H1 (cell line): ENCODE measurements at regions not wholly inside any gene's neighbourhood (a gene's known extent, or its start where the extent isn't known, plus 50 kb on each side); places are given as distances from the start of the nearest gene placed in this dataset.

Source experiments
- CTCF ChIA-PET: fragments of 300-600 bp; sonication (Branson Sonifier 250); formaldehyde crosslinking; loops from one replicate; lab custom pipeline; 2021; ENCODE audit not compliant: partially characterized antibody; lab: Charles Lee
- POLR2A ChIA-PET: fragments of 300-600 bp; sonication (Branson Sonifier 250); formaldehyde crosslinking; loops from one replicate; lab custom pipeline; 2021; ENCODE audit warnings: inconsistent platforms; ENCODE audit not compliant: partially characterized antibody; lab: Charles Lee
- DNase-seq, 2 experiments: peaks; one replicate each; pipeline versions ENCODE4 v3.0.0 to v3.0.0-alpha.2; 2010 to 2022; ENCODE audit warnings: low spot score in 2 of 2, low read depth in 1 of 2, mixed read lengths in 1 of 2
- FAIRE-seq: peaks from 2 replicates; lab custom pipeline; 2011; peaks lifted over from hg19 to GRCh38; lab: Jason Lieb, UNC
- H2AFZ ChIP-seq: 2 replicates; pipeline ENCODE4 v1.8.1; 2012; ENCODE audit warnings: low read length, inconsistent platforms
- H2AK5ac ChIP-seq: 2 replicates; pipeline ENCODE4 v1.6.1; 2013; ENCODE audit warnings: low read depth, low read length
- H2BK120ac ChIP-seq: replicated peaks from 2 replicates; pipeline ENCODE3; 2013; ENCODE audit warnings: low read depth, low read length, inconsistent platforms
- H2BK12ac ChIP-seq: 2 replicates; pipeline ENCODE4 v1.6.1; 2013; ENCODE audit warnings: low read depth, low read length
- H2BK15ac ChIP-seq: 2 replicates; pipeline ENCODE4 v1.6.1; 2013; ENCODE audit warnings: low read length
- H2BK20ac ChIP-seq: 2 replicates; pipeline ENCODE4 v1.6.1; 2013; ENCODE audit warnings: low read length
- H2BK5ac ChIP-seq: 2 replicates; pipeline ENCODE4 v1.6.1; 2013; ENCODE audit warnings: low read depth, low read length
- H3K14ac ChIP-seq: 2 replicates; pipeline ENCODE4 v1.6.1; 2013; ENCODE audit warnings: inconsistent platforms; ENCODE audit not compliant: insufficient read length
- H3K18ac ChIP-seq: 2 replicates; pipeline ENCODE4 v1.6.1; 2013; ENCODE audit warnings: low read length; ENCODE audit errors: extremely low read depth
- H3K23ac ChIP-seq: 2 replicates; pipeline ENCODE4 v1.6.1; 2013; ENCODE audit warnings: inconsistent platforms; ENCODE audit not compliant: insufficient read length
- H3K23me2 ChIP-seq: 2 replicates; pipeline ENCODE4 v1.6.1; 2013; ENCODE audit warnings: low read depth, low read length
- H3K27ac ChIP-seq: 2 replicates; pipeline ENCODE4 v1.6.1; 2011; ENCODE audit warnings: low read depth, low read length, inconsistent platforms
- H3K27me3 ChIP-seq, 4 experiments: replicated peaks in 1 of 4; 1 replicate in 1 of 4; 2 replicates in 3 of 4; pipeline versions ENCODE4 v1.6.1 to v1.8.1; 2011 to 2013; ENCODE audit warnings: low read length in 3 of 4, mild to moderate bottlenecking in 3 of 4, inconsistent platforms in 2 of 4, mixed read lengths in 2 of 4, moderate library complexity in 1 of 4; ENCODE audit not compliant: control insufficient read depth in 3 of 4, insufficient read depth in 3 of 4; ENCODE audit errors: extremely low read depth in 1 of 4
- H3K36me3 ChIP-seq, 4 experiments: 2 replicates each; pipeline versions ENCODE4 v1.6.1 to v1.8.1; 2011 to 2013; ENCODE audit warnings: mild to moderate bottlenecking in 4 of 4, low read length in 3 of 4, moderate library complexity in 2 of 4, control low read depth in 1 of 4, inconsistent platforms in 1 of 4; ENCODE audit not compliant: insufficient read depth in 4 of 4, control insufficient read depth in 2 of 4
- H3K4ac ChIP-seq: replicated peaks from 2 replicates; pipeline ENCODE3; 2013; ENCODE audit warnings: low read length, low read depth, mixed read lengths, inconsistent platforms; ENCODE audit not compliant: insufficient read length
- H3K4me1 ChIP-seq, 4 experiments: replicated peaks in 1 of 4; 1 replicate in 1 of 4; 2 replicates in 3 of 4; pipeline versions ENCODE4 v1.6.1 to v1.8.1; 2011 to 2013; ENCODE audit warnings: low read length in 3 of 4, inconsistent platforms in 2 of 4, mixed read lengths in 1 of 4; ENCODE audit not compliant: insufficient read depth in 4 of 4, control insufficient read depth in 3 of 4
- H3K4me2 ChIP-seq, 2 experiments: 2 replicates each; pipeline versions ENCODE4 v1.6.1 to v1.8.1; 2011 to 2013; ENCODE audit warnings: low read depth in 2 of 2, low read length in 2 of 2, control low read depth in 1 of 2, inconsistent platforms in 1 of 2, mild to moderate bottlenecking in 1 of 2; ENCODE audit not compliant: insufficient read depth in 1 of 2
- H3K4me3 ChIP-seq, 4 experiments: fragments of 200-600, 300-600 bp in 1 of 4; sonication (generic), shearing (Covaris generic), sonication (Bioruptor Twin) in 1 of 4; 2 replicates each; pipeline versions ENCODE4 v1.5.1 to v1.8.1; 2011 to 2016; ENCODE audit warnings: low read length in 4 of 4, low read depth in 3 of 4, control low read depth in 2 of 4, inconsistent platforms in 2 of 4, mild to moderate bottlenecking in 2 of 4, mixed read lengths in 1 of 4, moderate library complexity in 1 of 4; ENCODE audit not compliant: insufficient read depth in 2 of 4; ENCODE audit errors: extremely low read depth in 1 of 4
- H3K56ac ChIP-seq: replicated peaks from 2 replicates; pipeline ENCODE3; 2013; ENCODE audit warnings: low read depth, mild to moderate bottlenecking, mixed read lengths, low read length, inconsistent platforms; ENCODE audit not compliant: insufficient read length
- H3K79me1 ChIP-seq: 2 replicates; pipeline ENCODE4 v1.6.1; 2013; ENCODE audit warnings: low read depth, low read length, control low read depth
- H3K79me2 ChIP-seq, 2 experiments: 2 replicates each; pipeline versions ENCODE4 v1.6.1 to v1.8.1; 2012 to 2013; ENCODE audit warnings: low read length in 2 of 2, mild to moderate bottlenecking in 2 of 2, inconsistent platforms in 1 of 2; ENCODE audit not compliant: insufficient read depth in 2 of 2, control insufficient read depth in 1 of 2
- H3K9ac ChIP-seq, 4 experiments: replicated peaks in 1 of 4; 1 replicate in 1 of 4; 2 replicates in 3 of 4; pipeline versions ENCODE4 v1.6.1 to v1.8.1; 2011 to 2013; ENCODE audit warnings: low read depth in 3 of 4, low read length in 3 of 4, control low read depth in 2 of 4, mild to moderate bottlenecking in 2 of 4, moderate library complexity in 2 of 4, inconsistent platforms in 1 of 4; ENCODE audit errors: extremely low read depth in 1 of 4
- H3K9me3 ChIP-seq, 2 experiments: 2 replicates each; pipeline versions ENCODE4 v1.6.1 to v1.8.1; 2012 to 2013; ENCODE audit warnings: mild to moderate bottlenecking in 2 of 2, moderate library complexity in 2 of 2, control low read depth in 1 of 2, inconsistent platforms in 1 of 2, low read depth in 1 of 2, low read length in 1 of 2, mixed read lengths in 1 of 2; ENCODE audit not compliant: insufficient read depth in 2 of 2
- H4K20me1 ChIP-seq, 2 experiments: replicated peaks in 1 of 2; 2 replicates each; pipeline versions ENCODE3 to v1.8.1; 2011 to 2013; ENCODE audit warnings: inconsistent platforms in 2 of 2, low read length in 2 of 2, mild to moderate bottlenecking in 1 of 2; ENCODE audit not compliant: insufficient read depth in 2 of 2, control insufficient read depth in 1 of 2
- H4K5ac ChIP-seq: 2 replicates; pipeline ENCODE4 v1.6.1; 2013; ENCODE audit warnings: low read length, low read depth, mixed read lengths, inconsistent platforms; ENCODE audit not compliant: insufficient read length
- H4K8ac ChIP-seq: 2 replicates; pipeline ENCODE4 v1.8.0; 2013; ENCODE audit warnings: mild to moderate bottlenecking, moderate library complexity, low read length, inconsistent platforms; ENCODE audit not compliant: insufficient read depth; ENCODE audit errors: extremely low read depth
- H4K91ac ChIP-seq: replicated peaks from 2 replicates; pipeline ENCODE3; 2013; ENCODE audit warnings: low read length, mixed read lengths, inconsistent platforms; ENCODE audit not compliant: insufficient read length
- ATF2 ChIP-seq: IDR thresholded peaks from 2 replicates; pipeline ENCODE4 v1.6.1; 2012; ENCODE audit warnings: low read length, inconsistent platforms
- RAD21 ChIP-seq, 2 experiments: IDR thresholded peaks in 1 of 2; conservative IDR thresholded peaks in 1 of 2; 2 replicates each; pipeline ENCODE4 v1.6.1; 2011; ENCODE audit warnings: low read depth in 2 of 2, low read length in 2 of 2, improper control_type of control experiment in 1 of 2, inconsistent platforms in 1 of 2, mild to moderate bottlenecking in 1 of 2, moderate library complexity in 1 of 2
- WGBS, 2 experiments: shearing (Covaris generic) in 1 of 2; methylation state at CpG; one replicate each; pipeline versions ENCODE4 v1.1.6 to v1.1.7; 2013 to 2015; ENCODE audit warnings: low lambda C conversion rate in 2 of 2, mixed read lengths in 2 of 2, inconsistent platforms in 1 of 2, low coverage in 1 of 2, missing lambda C conversion rate in 1 of 2; ENCODE audit not compliant: insufficient replicate concordance in 2 of 2, insufficient coverage in 1 of 2, insufficient read length in 1 of 2; ENCODE audit errors: extremely low coverage in 1 of 2, missing lambda C conversion rate in 1 of 2; 5-methylcytosine and 5-hydroxymethylcytosine counted together

- H3K9ac ChIP-seq = no peak overlapping the region
These were observed 537.6 kb downstream of the HDGFL1 start for GRCh38 chr6:23106951-23107350.

More at GRCh38 chr6:23106951-23107350, 537.6 kb downstream of the HDGFL1 start:
- Histone ChIP-seq H4K20me1 (no peaks in the 10 kb centered on the region), H3K18ac (no peak overlapping the region), H3K4me3 (no peak overlapping the region), H3K36me3 (no peaks in the 10 kb centered on the region), H2BK5ac (no peak overlapping the region), H3K79me1 (no peaks in the 10 kb centered on the region), H3K9me3 (peaks cover 0 to 2% of the 10 kb centered on the region in 2 experiments; a peak in 1 of 4 replicates), H2AFZ (no peak overlapping the region), H2AK5ac (no peak overlapping the region), H3K23me2 (no peaks in the 10 kb centered on the region), H3K4me2 (no peak overlapping the region), H3K23ac (no peak overlapping the region), H2BK20ac (no peak overlapping the region), H4K91ac (no peak overlapping the region), H3K4me1 (no peaks in the 10 kb centered on the region), H3K27ac (no peak overlapping the region), H2BK15ac (no peak overlapping the region), H4K5ac (no peak overlapping the region), H3K79me2 (no peaks in the 10 kb centered on the region), H3K56ac (no peak overlapping the region), H3K27me3 (no peaks in the 10 kb centered on the region), H4K8ac (no peak overlapping the region), H2BK120ac (no peak overlapping the region), H3K14ac (no peak overlapping the region), H2BK12ac (no peak overlapping the region), H3K4ac (no peak overlapping the region)
- 95% methylated on average over 2 of the region's 2 CpGs; no CpG with 5 or more reads in 1 of the 2 experiments for WGBS, 2 experiments
- no peak for TF ChIP-seq RAD21 (IDR thresholded peaks at IDR 0.05 in 1 of 2, conservative IDR thresholded peaks at IDR 0.05 in 1 of 2; ENCODE audit: low read depth in 2 of 2, low read length in 2 of 2)
- TF ChIP-seq ATF2 = no peak
- POLR2A ChIA-PET = no interaction called here
- no peak for FAIRE-seq
- CTCF ChIA-PET = no interaction called here
- no peak for DNase-seq
